ENCODE measurements at regions not wholly inside any gene's neighbourhood (a gene's known extent, or its start where the extent isn't known, plus 50 kb on each side); places are given as distances from the start of the nearest gene placed in this dataset.

DNA sequence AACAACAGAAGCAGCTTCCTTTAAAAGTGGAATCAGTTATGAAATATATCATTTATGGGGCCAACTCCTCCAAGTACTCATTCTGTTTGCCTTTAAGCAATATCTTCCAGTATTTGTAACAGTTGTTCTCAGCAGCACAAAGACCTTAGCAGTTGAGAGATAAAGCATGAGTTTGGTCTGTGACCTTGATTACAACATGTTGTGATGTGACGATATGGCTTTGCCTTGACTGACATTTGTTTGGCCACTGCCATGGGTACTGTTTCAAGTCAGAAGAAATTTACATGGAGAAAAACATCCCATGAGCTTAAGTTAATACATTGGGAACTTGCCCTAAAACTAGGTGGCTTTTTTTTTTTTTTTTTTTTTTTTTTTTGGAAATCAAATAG, 175.1 kb upstream of the KBTBD8 start:
- DNase-seq (ENCODE audit: low read depth, low spot score): no peak
- Histone ChIP-seq H3K9me3 (replicated peaks; ENCODE audit: control insufficient read depth, insufficient read depth, low read length) (no peaks in the 10 kb centered on the region), H3K36me3 (ENCODE audit: control insufficient read depth in 2 of 2, insufficient read depth in 2 of 2, low read length in 1 of 2) (no peaks in the 10 kb centered on the region), H3K27me3 (replicated peaks in 1 of 2; ENCODE audit: control insufficient read depth in 2 of 2, insufficient read depth in 2 of 2, low read length in 1 of 2) (no peaks in the 10 kb centered on the region; a peak in 1 of 4 replicates), H3K4me3 (no peak overlapping the region), H3K79me2 (ENCODE audit: control insufficient read depth, insufficient read depth, low read length) (no peaks in the 10 kb centered on the region), H2AFZ (ENCODE audit: control insufficient read depth, low read depth, low read length) (no peak overlapping the region), H3K9ac (ENCODE audit: control insufficient read depth, insufficient read depth, low read length) (no peak overlapping the region), H3K4me1 (ENCODE audit: control insufficient read depth, insufficient read depth, low read length) (no peaks in the 10 kb centered on the region), H3K4me2 (ENCODE audit: control insufficient read depth, insufficient read depth) (no peak overlapping the region), H3K27ac (ENCODE audit: control insufficient read depth, insufficient read depth) (no peak overlapping the region), H4K20me1 (ENCODE audit: control insufficient read depth, insufficient read depth) (no peaks in the 10 kb centered on the region)
- RAD21 ChIA-PET (ENCODE audit: unreplicated experiment): interaction anchor here (0.6 to 1.8 kb wide), 4 partner anchors 12 to 567 kb away, joined by 3 to 7 read pairs (median 7); no protein-coding TSS in a partner anchor
- ATAC-seq: no peak
- POLR2A ChIA-PET: no interaction called here
- intact Hi-C loops (cut with micrococcal nuclease; ENCODE audit: unreplicated experiment) (loop anchor here (10.0 kb wide), 1 partner anchor 1038 kb away; no protein-coding TSS in a partner anchor), in situ Hi-C loops (cut with MboI) (no loop called here)
- no peak for FAIRE-seq
- SMC1A ChIA-PET (ENCODE audit: uncharacterized antibody, unreplicated experiment): interaction anchor here (0.6 to 6.4 kb wide), 7 partner anchors 8 to 570 kb away, joined by 3 to 70 read pairs (median 5); no protein-coding TSS in a partner anchor
- no TSS peak for BruUV-seq (replicated peaks)
- CTCF ChIA-PET: interaction anchor here (0.7 to 9.6 kb wide), 30 partner anchors 7 to 621 kb away, joined by 3 to 149 read pairs (median 5); no protein-coding TSS in a partner anchor
- TF ChIP-seq, protein P1, sequence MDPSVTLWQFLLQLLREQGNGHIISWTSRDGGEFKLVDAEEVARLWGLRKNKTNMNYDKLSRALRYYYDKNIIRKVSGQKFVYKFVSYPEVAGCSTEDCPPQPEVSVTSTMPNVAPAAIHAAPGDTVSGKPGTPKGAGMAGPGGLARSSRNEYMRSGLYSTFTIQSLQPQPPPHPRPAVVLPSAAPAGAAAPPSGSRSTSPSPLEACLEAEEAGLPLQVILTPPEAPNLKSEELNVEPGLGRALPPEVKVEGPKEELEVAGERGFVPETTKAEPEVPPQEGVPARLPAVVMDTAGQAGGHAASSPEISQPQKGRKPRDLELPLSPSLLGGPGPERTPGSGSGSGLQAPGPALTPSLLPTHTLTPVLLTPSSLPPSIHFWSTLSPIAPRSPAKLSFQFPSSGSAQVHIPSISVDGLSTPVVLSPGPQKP (IDR thresholded peaks at IDR 0.05; ENCODE audit: low read depth, low read length): no peak
- TF ChIP-seq NFYB (IDR thresholded peaks at IDR 0.05; ENCODE audit: insufficient read depth, low read depth, low read length): no peak
- no peak for TF ChIP-seq CEBPB (IDR thresholded peaks at IDR 0.05; ENCODE audit: borderline replicate concordance in 1 of 2, low read depth in 2 of 2, low read length in 2 of 2)
- TF ChIP-seq IKZF1 (conservative IDR thresholded peaks at IDR 0.05): no peak
- TF ChIP-seq BACH1 (IDR thresholded peaks at IDR 0.05; ENCODE audit: borderline replicate concordance): no peak
- TF ChIP-seq CBX3 (IDR thresholded peaks at IDR 0.05; ENCODE audit: borderline replicate concordance, low read depth): no peak
- no peak for TF ChIP-seq MXI1 (IDR thresholded peaks at IDR 0.05; ENCODE audit: low read depth, low read length)
- no peak for TF ChIP-seq KDM1A (IDR thresholded peaks at IDR 0.05; ENCODE audit: borderline replicate concordance)
- TF ChIP-seq, protein P2, sequence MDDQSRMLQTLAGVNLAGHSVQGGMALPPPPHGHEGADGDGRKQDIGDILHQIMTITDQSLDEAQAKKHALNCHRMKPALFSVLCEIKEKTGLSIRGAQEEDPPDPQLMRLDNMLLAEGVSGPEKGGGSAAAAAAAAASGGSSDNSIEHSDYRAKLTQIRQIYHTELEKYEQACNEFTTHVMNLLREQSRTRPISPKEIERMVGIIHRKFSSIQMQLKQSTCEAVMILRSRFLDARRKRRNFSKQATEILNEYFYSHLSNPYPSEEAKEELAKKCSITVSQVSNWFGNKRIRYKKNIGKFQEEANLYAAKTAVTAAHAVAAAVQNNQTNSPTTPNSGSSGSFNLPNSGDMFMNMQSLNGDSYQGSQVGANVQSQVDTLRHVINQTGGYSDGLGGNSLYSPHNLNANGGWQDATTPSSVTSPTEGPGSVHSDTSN (IDR thresholded peaks at IDR 0.05; ENCODE audit: insufficient replicate concordance, low read depth, low read length): no peak
- no peak for TF ChIP-seq MEF2A (IDR thresholded peaks at IDR 0.05; ENCODE audit: insufficient read depth, low read depth, low read length)
- TF ChIP-seq DPF2 (IDR thresholded peaks at IDR 0.05): no peak
- no peak for TF ChIP-seq JUND (IDR thresholded peaks at IDR 0.05; ENCODE audit: low read depth, low read length)
- no peak for TF ChIP-seq CREM (IDR thresholded peaks at IDR 0.05; ENCODE audit: low read depth)
- no peak for TF ChIP-seq NRF1 (conservative IDR thresholded peaks at IDR 0.05; ENCODE audit: low read depth, low read length)
- TF ChIP-seq GATAD2B (conservative IDR thresholded peaks at IDR 0.05; ENCODE audit: low read depth): no peak
- WGBS (ENCODE audit: insufficient coverage, insufficient replicate concordance, low lambda C conversion rate, missing lambda C conversion rate): 96% methylated on average over 1 of the region's 1 CpG

Measured in GM12878 (cell line).